Fibroblast of villous mesenchyme (primary cell): ENCODE measurements at regions not wholly inside any gene's neighbourhood (a gene's known extent, or its start where the extent isn't known, plus 50 kb on each side); places are given as distances from the start of the nearest gene placed in this dataset.

ENCODE experiments used
- DNase-seq: peaks from one replicate; pipeline ENCODE4 v3.0.0-alpha.2; 2010; ENCODE audit warnings: low read depth
- H3K4me3 ChIP-seq: 2 replicates; pipeline ENCODE4 v1.5.1; 2011; ENCODE audit warnings: low read depth, mild to moderate bottlenecking, low read length
- CTCF ChIP-seq: IDR thresholded peaks from 2 replicates; pipeline ENCODE4 v1.5.1; 2012; ENCODE audit warnings: low read depth, mild to moderate bottlenecking, low read length; ENCODE audit not compliant: insufficient read depth

- no peak for TF ChIP-seq CTCF
- DNase-seq, result no peak
These were observed 76.4 kb upstream of the HELT start for GRCh38 chr4:184941671-184942418.

GRCh38 chr4:184942444-184943425 is 75.6 kb upstream of the HELT start:
- no peak for TF ChIP-seq CTCF
- no peak for DNase-seq
- no peak overlapping the region for H3K4me3 ChIP-seq

More at GRCh38 chr4:184941671-184942418, 76.4 kb upstream of the HELT start:
- no peak overlapping the region for H3K4me3 ChIP-seq

GRCh38 chr4:184949020-184949419 is 69.3 kb upstream of the HELT start:
- DNase-seq, result no peak
- no peak for TF ChIP-seq CTCF
- no peak overlapping the region for H3K4me3 ChIP-seq

GRCh38 chr4:184950117-184950830 is 68.0 kb upstream of the HELT start:
- no peak overlapping the region for H3K4me3 ChIP-seq
- DNase-seq, result no peak
- no peak for TF ChIP-seq CTCF

GRCh38 chr4:184950926-184951325 is 67.4 kb upstream of the HELT start:
- no peak overlapping the region for H3K4me3 ChIP-seq
- no peak for DNase-seq
- TF ChIP-seq CTCF, result no peak

GRCh38 chr4:184951668-184952160 is 66.6 kb upstream of the HELT start:
- TF ChIP-seq CTCF, result no peak
- no peak overlapping the region for H3K4me3 ChIP-seq
- no peak for DNase-seq
